ENCODE measurements at regions not wholly inside any gene's neighbourhood (a gene's known extent, or its start where the extent isn't known, plus 50 kb on each side); places are given as distances from the start of the nearest gene placed in this dataset.

DNA sequence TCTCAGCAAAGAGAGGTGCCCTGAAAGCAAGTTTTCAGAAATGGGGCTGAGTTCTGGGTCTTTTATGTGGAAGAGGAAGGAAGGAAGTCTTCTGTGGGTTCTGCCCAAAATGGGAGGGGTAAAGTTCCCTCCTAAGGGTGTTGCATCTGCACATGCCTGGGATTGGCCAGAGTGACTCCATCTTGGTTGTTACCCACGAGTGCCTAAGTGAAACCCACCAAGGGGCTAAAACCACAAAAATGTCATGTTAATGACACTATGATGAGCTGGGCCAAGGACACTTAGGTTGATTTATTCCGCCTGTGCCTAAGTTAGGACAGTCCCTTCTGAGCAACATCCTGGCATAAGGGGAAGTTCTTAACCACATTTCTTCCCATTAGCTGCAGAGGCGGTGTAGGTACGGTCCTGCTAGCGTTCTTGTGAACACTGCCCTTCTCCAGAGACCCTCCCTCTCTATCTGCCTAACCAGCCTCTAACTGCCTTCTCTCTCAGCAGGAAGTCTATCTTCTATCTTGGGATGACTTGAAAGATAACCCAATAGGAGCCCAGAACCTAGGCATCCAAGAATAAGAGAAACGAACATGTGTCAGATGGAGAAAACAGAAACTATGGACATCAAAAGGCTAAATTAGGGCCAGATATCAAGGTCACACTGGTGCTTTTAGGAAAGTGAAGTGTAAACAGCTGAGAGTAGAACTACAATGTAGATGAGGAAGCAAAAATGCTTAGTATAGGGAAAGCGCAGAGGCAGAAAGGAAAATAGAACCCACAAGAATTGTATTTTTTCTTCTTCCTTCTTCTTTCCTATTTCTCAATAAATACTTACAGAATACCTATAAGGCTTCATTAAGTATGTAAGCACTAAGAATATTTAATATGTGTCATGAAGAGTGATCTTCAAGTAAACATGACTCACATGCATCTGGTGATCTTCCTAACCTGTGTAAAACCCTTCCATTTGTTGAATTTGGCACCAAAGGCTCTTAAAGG, 104.2 kb upstream of the AMN1 start:
- no peak overlapping the region for H3K27ac ChIP-seq
- H3K27me3 ChIP-seq, result no peaks in the 10 kb centered on the region
- DNase-seq, result no peak
- no peak overlapping the region for H3K4me3 ChIP-seq
- 69 to 78% methylated on average over 7 of the region's 7 CpGs for WGBS, 2 donors
- no peak for TF ChIP-seq POLR2A (IDR thresholded peaks at IDR 0.05)
- TF ChIP-seq CTCF (IDR thresholded peaks at IDR 0.05), result no peak
- no peaks in the 10 kb centered on the region for H3K9me3 ChIP-seq
- H3K36me3 ChIP-seq (ENCODE audit: low read depth, missing control alignments), result no peaks in the 10 kb centered on the region
- intact Hi-C loops (cut with DNase I; ENCODE audit: low total_unique reads), result no loop called here
- no peaks in the 10 kb centered on the region for H3K4me1 ChIP-seq

GRCh38 chr12:31828071-31828470, 99.2 kb upstream of the AMN1 start:
- WGBS, 2 donors, result 90 to 99% methylated on average over 2 of the region's 2 CpGs
- H3K27me3 ChIP-seq, result no peaks in the 10 kb centered on the region
- TF ChIP-seq POLR2A (IDR thresholded peaks at IDR 0.05) (no peak), CTCF (IDR thresholded peaks at IDR 0.05) (no peak)
- no peak overlapping the region for H3K4me3 ChIP-seq
- no peaks in the 10 kb centered on the region for H3K9me3 ChIP-seq
- H3K4me1 ChIP-seq, result no peaks in the 10 kb centered on the region
- no peak for DNase-seq
- intact Hi-C loops (cut with DNase I; ENCODE audit: low total_unique reads), result no loop called here
- H3K36me3 ChIP-seq (ENCODE audit: low read depth, missing control alignments), result no peaks in the 10 kb centered on the region
- H3K27ac ChIP-seq, result no peak overlapping the region

DNA sequence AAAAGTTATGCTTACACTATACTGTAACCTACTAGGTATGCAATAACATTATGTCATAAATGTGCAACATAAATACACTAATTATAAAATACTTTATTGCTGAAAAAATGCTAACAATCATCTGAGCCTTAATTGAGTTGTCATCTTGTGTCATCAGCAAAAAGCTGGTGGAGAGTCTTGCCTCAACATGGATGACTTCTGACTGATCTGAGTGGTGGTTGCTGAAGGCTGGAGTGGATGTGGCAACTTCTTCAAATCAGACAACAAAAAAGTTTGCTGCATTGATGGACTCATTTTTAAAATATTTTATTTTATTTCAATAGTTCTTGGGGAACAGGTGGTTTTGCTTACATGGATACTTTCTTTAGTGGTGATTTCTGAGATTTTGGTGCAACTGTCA, 93.9 kb upstream of the AMN1 start:
- intact Hi-C loops (cut with DNase I; ENCODE audit: low total_unique reads), result no loop called here
- no peaks in the 10 kb centered on the region for H3K4me1 ChIP-seq

GRCh38 chr12:31821484-31821883, 92.7 kb upstream of the AMN1 start:
- Histone ChIP-seq H3K36me3 (ENCODE audit: low read depth, missing control alignments) (no peaks in the 10 kb centered on the region), H3K4me3 (no peak overlapping the region), H3K27ac (no peak overlapping the region), H3K9me3 (no peaks in the 10 kb centered on the region), H3K27me3 (no peaks in the 10 kb centered on the region), H3K4me1 (no peaks in the 10 kb centered on the region)
- 97 to 100% methylated on average over 3 of the region's 3 CpGs for WGBS, 2 donors
- intact Hi-C loops (cut with DNase I; ENCODE audit: low total_unique reads), result no loop called here
- DNase-seq, result no peak
- TF ChIP-seq POLR2A (IDR thresholded peaks at IDR 0.05) (no peak), CTCF (IDR thresholded peaks at IDR 0.05) (no peak)

More for the DNA sequence above, 93.9 kb upstream of the AMN1 start:
- DNase-seq, result no peak
- no peak overlapping the region for H3K27ac ChIP-seq
- TF ChIP-seq CTCF (IDR thresholded peaks at IDR 0.05), result no peak
- TF ChIP-seq POLR2A (IDR thresholded peaks at IDR 0.05), result no peak
- no peaks in the 10 kb centered on the region for H3K9me3 ChIP-seq
- H3K27me3 ChIP-seq, result no peaks in the 10 kb centered on the region
- H3K4me3 ChIP-seq, result no peak overlapping the region
- no peaks in the 10 kb centered on the region for H3K36me3 ChIP-seq (ENCODE audit: low read depth, missing control alignments)

DNA sequence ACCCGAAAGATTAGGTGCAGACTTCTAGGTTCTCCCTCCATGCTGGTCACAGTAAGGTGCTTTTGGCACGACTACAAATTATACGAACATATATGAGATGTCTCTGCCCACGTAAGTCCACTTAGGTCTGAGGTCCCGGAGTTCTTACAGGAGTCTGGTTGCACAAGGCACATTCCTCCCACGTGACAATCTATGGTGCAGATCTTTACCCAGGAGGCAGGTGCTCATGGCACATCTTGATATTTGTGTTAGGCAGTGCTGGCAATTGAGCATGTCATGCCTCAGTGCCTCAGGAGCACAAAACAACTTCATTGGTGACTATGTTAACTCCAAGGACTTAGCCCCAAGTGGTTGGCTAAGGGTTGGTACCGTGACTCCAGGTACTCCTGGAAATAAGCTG, 92.0 kb upstream of the AMN1 start:
- Histone ChIP-seq H3K4me1 (no peaks in the 10 kb centered on the region), H3K4me3 (no peak overlapping the region), H3K36me3 (ENCODE audit: low read depth, missing control alignments) (no peaks in the 10 kb centered on the region), H3K27me3 (no peaks in the 10 kb centered on the region), H3K27ac (no peak overlapping the region), H3K9me3 (no peaks in the 10 kb centered on the region)
- intact Hi-C loops (cut with DNase I; ENCODE audit: low total_unique reads), result no loop called here
- WGBS, 2 donors, result 93% methylated on average over 7 of the region's 7 CpGs
- no peak for DNase-seq
- TF ChIP-seq CTCF (IDR thresholded peaks at IDR 0.05) (no peak), POLR2A (IDR thresholded peaks at IDR 0.05) (no peak)
